ENCODE measurements at regions not wholly inside any gene's neighbourhood (a gene's known extent, or its start where the extent isn't known, plus 50 kb on each side); places are given as distances from the start of the nearest gene placed in this dataset.

DNA sequence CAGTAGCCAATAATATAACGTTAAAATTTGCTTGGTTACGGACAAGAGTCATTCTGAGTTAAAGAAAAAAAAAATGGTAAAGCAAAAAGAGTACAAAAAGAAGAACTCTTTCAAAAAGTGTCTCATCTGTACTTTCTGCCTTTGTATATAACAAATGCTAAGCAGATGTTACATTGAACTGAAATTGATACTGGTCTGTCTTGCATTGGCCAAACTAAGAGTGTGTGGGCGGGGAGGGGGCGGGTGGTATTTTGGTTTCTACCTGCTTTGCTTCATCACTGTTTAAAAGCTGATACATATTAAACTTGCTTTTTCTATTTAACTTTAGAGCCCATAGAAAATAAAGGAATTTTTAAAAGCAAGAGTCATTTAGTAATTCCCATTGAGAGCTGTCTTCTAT lies 215.0 kb upstream of the THBS1 start (continued):
- TF ChIP-seq, protein P1, sequence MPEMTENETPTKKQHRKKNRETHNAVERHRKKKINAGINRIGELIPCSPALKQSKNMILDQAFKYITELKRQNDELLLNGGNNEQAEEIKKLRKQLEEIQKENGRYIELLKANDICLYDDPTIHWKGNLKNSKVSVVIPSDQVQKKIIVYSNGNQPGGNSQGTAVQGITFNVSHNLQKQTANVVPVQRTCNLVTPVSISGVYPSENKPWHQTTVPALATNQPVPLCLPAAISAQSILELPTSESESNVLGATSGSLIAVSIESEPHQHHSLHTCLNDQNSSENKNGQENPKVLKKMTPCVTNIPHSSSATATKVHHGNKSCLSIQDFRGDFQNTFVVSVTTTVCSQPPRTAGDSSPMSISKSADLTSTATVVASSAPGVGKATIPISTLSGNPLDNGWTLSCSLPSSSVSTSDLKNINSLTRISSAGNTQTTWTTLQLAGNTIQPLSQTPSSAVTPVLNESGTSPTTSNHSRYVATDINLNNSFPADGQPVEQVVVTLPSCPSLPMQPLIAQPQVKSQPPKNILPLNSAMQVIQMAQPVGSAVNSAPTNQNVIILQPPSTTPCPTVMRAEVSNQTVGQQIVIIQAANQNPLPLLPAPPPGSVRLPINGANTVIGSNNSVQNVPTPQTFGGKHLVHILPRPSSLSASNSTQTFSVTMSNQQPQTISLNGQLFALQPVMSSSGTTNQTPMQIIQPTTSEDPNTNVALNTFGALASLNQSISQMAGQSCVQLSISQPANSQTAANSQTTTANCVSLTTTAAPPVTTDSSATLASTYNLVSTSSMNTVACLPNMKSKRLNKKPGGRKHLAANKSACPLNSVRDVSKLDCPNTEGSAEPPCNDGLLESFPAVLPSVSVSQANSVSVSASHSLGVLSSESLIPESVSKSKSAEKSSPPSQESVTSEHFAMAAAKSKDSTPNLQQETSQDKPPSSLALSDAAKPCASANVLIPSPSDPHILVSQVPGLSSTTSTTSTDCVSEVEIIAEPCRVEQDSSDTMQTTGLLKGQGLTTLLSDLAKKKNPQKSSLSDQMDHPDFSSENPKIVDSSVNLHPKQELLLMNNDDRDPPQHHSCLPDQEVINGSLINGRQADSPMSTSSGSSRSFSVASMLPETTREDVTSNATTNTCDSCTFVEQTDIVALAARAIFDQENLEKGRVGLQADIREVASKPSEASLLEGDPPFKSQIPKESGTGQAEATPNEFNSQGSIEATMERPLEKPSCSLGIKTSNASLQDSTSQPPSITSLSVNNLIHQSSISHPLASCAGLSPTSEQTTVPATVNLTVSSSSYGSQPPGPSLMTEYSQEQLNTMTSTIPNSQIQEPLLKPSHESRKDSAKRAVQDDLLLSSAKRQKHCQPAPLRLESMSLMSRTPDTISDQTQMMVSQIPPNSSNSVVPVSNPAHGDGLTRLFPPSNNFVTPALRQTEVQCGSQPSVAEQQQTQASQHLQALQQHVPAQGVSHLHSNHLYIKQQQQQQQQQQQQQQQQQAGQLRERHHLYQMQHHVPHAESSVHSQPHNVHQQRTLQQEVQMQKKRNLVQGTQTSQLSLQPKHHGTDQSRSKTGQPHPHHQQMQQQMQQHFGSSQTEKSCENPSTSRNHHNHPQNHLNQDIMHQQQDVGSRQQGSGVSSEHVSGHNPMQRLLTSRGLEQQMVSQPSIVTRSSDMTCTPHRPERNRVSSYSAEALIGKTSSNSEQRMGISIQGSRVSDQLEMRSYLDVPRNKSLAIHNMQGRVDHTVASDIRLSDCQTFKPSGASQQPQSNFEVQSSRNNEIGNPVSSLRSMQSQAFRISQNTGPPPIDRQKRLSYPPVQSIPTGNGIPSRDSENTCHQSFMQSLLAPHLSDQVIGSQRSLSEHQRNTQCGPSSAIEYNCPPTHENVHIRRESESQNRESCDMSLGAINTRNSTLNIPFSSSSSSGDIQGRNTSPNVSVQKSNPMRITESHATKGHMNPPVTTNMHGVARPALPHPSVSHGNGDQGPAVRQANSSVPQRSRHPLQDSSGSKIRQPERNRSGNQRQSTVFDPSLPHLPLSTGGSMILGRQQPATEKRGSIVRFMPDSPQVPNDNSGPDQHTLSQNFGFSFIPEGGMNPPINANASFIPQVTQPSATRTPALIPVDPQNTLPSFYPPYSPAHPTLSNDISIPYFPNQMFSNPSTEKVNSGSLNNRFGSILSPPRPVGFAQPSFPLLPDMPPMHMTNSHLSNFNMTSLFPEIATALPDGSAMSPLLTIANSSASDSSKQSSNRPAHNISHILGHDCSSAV (CRISPR knock-in tag; IDR thresholded peaks at IDR 0.05; ENCODE audit: borderline replicate concordance) = no peak
- TF ChIP-seq, protein P2, sequence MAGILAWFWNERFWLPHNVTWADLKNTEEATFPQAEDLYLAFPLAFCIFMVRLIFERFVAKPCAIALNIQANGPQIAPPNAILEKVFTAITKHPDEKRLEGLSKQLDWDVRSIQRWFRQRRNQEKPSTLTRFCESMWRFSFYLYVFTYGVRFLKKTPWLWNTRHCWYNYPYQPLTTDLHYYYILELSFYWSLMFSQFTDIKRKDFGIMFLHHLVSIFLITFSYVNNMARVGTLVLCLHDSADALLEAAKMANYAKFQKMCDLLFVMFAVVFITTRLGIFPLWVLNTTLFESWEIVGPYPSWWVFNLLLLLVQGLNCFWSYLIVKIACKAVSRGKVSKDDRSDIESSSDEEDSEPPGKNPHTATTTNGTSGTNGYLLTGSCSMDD (CRISPR knock-in tag; IDR thresholded peaks at IDR 0.05) = no peak
- TF ChIP-seq, protein P3, sequence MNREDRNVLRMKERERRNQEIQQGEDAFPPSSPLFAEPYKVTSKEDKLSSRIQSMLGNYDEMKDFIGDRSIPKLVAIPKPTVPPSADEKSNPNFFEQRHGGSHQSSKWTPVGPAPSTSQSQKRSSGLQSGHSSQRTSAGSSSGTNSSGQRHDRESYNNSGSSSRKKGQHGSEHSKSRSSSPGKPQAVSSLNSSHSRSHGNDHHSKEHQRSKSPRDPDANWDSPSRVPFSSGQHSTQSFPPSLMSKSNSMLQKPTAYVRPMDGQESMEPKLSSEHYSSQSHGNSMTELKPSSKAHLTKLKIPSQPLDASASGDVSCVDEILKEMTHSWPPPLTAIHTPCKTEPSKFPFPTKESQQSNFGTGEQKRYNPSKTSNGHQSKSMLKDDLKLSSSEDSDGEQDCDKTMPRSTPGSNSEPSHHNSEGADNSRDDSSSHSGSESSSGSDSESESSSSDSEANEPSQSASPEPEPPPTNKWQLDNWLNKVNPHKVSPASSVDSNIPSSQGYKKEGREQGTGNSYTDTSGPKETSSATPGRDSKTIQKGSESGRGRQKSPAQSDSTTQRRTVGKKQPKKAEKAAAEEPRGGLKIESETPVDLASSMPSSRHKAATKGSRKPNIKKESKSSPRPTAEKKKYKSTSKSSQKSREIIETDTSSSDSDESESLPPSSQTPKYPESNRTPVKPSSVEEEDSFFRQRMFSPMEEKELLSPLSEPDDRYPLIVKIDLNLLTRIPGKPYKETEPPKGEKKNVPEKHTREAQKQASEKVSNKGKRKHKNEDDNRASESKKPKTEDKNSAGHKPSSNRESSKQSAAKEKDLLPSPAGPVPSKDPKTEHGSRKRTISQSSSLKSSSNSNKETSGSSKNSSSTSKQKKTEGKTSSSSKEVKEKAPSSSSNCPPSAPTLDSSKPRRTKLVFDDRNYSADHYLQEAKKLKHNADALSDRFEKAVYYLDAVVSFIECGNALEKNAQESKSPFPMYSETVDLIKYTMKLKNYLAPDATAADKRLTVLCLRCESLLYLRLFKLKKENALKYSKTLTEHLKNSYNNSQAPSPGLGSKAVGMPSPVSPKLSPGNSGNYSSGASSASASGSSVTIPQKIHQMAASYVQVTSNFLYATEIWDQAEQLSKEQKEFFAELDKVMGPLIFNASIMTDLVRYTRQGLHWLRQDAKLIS (CRISPR knock-in tag; IDR thresholded peaks at IDR 0.05) = no peak
- TF ChIP-seq, protein P4, sequence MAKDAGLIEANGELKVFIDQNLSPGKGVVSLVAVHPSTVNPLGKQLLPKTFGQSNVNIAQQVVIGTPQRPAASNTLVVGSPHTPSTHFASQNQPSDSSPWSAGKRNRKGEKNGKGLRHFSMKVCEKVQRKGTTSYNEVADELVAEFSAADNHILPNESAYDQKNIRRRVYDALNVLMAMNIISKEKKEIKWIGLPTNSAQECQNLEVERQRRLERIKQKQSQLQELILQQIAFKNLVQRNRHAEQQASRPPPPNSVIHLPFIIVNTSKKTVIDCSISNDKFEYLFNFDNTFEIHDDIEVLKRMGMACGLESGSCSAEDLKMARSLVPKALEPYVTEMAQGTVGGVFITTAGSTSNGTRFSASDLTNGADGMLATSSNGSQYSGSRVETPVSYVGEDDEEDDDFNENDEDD (CRISPR knock-in tag; IDR thresholded peaks at IDR 0.05; ENCODE audit: borderline replicate concordance) = no peak
- no peak for TF ChIP-seq ADNP (CRISPR knock-in tag; IDR thresholded peaks at IDR 0.05)
- TF ChIP-seq MIXL1 (CRISPR knock-in tag; IDR thresholded peaks at IDR 0.05) = no peak
- TF ChIP-seq, protein P5, sequence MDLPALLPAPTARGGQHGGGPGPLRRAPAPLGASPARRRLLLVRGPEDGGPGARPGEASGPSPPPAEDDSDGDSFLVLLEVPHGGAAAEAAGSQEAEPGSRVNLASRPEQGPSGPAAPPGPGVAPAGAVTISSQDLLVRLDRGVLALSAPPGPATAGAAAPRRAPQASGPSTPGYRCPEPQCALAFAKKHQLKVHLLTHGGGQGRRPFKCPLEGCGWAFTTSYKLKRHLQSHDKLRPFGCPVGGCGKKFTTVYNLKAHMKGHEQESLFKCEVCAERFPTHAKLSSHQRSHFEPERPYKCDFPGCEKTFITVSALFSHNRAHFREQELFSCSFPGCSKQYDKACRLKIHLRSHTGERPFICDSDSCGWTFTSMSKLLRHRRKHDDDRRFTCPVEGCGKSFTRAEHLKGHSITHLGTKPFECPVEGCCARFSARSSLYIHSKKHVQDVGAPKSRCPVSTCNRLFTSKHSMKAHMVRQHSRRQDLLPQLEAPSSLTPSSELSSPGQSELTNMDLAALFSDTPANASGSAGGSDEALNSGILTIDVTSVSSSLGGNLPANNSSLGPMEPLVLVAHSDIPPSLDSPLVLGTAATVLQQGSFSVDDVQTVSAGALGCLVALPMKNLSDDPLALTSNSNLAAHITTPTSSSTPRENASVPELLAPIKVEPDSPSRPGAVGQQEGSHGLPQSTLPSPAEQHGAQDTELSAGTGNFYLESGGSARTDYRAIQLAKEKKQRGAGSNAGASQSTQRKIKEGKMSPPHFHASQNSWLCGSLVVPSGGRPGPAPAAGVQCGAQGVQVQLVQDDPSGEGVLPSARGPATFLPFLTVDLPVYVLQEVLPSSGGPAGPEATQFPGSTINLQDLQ (CRISPR knock-in tag; IDR thresholded peaks at IDR 0.05) = no peak
- TF ChIP-seq, protein P6, sequence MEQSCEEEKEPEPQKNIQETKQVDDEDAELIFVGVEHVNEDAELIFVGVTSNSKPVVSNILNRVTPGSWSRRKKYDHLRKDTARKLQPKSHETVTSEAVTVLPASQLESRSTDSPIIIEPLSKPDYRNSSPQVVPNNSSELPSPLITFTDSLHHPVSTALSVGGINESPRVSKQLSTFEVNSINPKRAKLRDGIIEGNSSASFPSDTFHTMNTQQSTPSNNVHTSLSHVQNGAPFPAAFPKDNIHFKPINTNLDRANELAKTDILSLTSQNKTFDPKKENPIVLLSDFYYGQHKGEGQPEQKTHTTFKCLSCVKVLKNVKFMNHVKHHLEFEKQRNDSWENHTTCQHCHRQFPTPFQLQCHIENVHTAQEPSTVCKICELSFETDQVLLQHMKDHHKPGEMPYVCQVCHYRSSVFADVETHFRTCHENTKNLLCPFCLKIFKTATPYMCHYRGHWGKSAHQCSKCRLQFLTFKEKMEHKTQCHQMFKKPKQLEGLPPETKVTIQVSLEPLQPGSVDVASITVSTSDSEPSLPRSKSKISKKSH (CRISPR knock-in tag; IDR thresholded peaks at IDR 0.05; ENCODE audit: borderline replicate concordance) = no peak
- TF ChIP-seq MEIS2 (CRISPR knock-in tag; IDR thresholded peaks at IDR 0.05) = no peak
